B cell (primary cell): ENCODE measurements at regions not wholly inside any gene's neighbourhood (a gene's known extent, or its start where the extent isn't known, plus 50 kb on each side); places are given as distances from the start of the nearest gene placed in this dataset.

ENCODE experiments used
- EZH2 ChIP-seq: IDR thresholded peaks from 2 replicates; pipeline ENCODE4 v1.6.1; 2012; ENCODE audit warnings: borderline replicate concordance, low read depth, mild to moderate bottlenecking, moderate library complexity, low read length; ENCODE audit not compliant: insufficient read depth, poor library complexity, severe bottlenecking
- TF ChIP-seq, protein P1 (sequence below): fragments of 200-600 bp; IDR thresholded peaks from one replicate; pipeline ENCODE4 v1.8.0; 2022; ENCODE audit warnings: antibody characterized with exemption, mild to moderate bottlenecking

GRCh38 chr6:77011929-77012545, 451.3 kb downstream of the HTR1B start:
- TF ChIP-seq, protein P1, sequence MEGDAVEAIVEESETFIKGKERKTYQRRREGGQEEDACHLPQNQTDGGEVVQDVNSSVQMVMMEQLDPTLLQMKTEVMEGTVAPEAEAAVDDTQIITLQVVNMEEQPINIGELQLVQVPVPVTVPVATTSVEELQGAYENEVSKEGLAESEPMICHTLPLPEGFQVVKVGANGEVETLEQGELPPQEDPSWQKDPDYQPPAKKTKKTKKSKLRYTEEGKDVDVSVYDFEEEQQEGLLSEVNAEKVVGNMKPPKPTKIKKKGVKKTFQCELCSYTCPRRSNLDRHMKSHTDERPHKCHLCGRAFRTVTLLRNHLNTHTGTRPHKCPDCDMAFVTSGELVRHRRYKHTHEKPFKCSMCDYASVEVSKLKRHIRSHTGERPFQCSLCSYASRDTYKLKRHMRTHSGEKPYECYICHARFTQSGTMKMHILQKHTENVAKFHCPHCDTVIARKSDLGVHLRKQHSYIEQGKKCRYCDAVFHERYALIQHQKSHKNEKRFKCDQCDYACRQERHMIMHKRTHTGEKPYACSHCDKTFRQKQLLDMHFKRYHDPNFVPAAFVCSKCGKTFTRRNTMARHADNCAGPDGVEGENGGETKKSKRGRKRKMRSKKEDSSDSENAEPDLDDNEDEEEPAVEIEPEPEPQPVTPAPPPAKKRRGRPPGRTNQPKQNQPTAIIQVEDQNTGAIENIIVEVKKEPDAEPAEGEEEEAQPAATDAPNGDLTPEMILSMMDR: no peak
- TF ChIP-seq EZH2: no peak
